CD4-positive, alpha-beta T cell (primary cell): ENCODE measurements at regions not wholly inside any gene's neighbourhood (a gene's known extent, or its start where the extent isn't known, plus 50 kb on each side); places are given as distances from the start of the nearest gene placed in this dataset. TPM values are rescaled to one million over a fixed set of nuclear protein-coding genes. Genes with fewer than 3 reads are reported as not detected.
A peak's percentile ranks its signal among the peaks of the same experiment; 100 is the strongest.
"Not testable (repeated sequence)": the region's sequence is repeated elsewhere in the genome, so short reads cannot be mapped to it uniquely, and the experiment has no call there.

ENCODE experiments used
- ATAC-seq: fragments of 200-7000 bp; cut with Tn5 transposase; one replicate; pipeline ENCODE4 v1.10.0; 2022; ENCODE audit warnings: mild to moderate bottlenecking; ENCODE audit not compliant: poor library complexity
- CTCF ChIA-PET: fragments of 350-600 bp; sonication (Branson Sonifier 250); formaldehyde crosslinking; loops from one replicate; lab custom pipeline; 2021; ENCODE audit warnings: antibody characterized with exemption, inconsistent platforms; lab: Charles Lee
- POLR2A ChIA-PET: fragments of 350-600 bp; sonication (Branson Sonifier 250); formaldehyde crosslinking; loops from one replicate; lab custom pipeline; 2021; ENCODE audit warnings: antibody characterized with exemption, inconsistent platforms; lab: Charles Lee
- DNase-seq, 14 experiments: peaks; one replicate each; pipeline ENCODE4 v3.0.0-alpha.2; 2013 to 2020; ENCODE audit warnings: mixed read lengths in 2 of 14
- H3K27ac ChIP-seq, 2 donors: one replicate each; pipeline versions ENCODE4 v1.5.1 to v1.7.0; 2013; ENCODE audit warnings: low read length in 2 of 2, low read depth in 1 of 2, mild to moderate bottlenecking in 1 of 2
- H3K27me3 ChIP-seq, 2 experiments: 1 replicate in 1 of 2; 2 replicates in 1 of 2; pipeline versions ENCODE4 v1.6.1 to v1.7.0; 2013; ENCODE audit warnings: low read length in 2 of 2, control low read depth in 1 of 2, mild to moderate bottlenecking in 1 of 2, moderate library complexity in 1 of 2; ENCODE audit not compliant: insufficient read depth in 2 of 2, control insufficient read depth in 1 of 2
- H3K36me3 ChIP-seq: one replicate; pipeline ENCODE4 v1.6.1; 2013; ENCODE audit warnings: low read length, control low read depth; ENCODE audit not compliant: insufficient read depth
- H3K4me1 ChIP-seq: one replicate; pipeline ENCODE4 v1.6.1; 2013; ENCODE audit warnings: low read length, control low read depth; ENCODE audit not compliant: insufficient read depth
- H3K4me3 ChIP-seq: one replicate; pipeline ENCODE4 v1.5.1; 2013; ENCODE audit warnings: mild to moderate bottlenecking, low read length, moderate library complexity
- H3K9me3 ChIP-seq, 2 experiments: 1 replicate in 1 of 2; 2 replicates in 1 of 2; pipeline versions ENCODE4 v1.6.1 to v1.7.0; 2013; ENCODE audit warnings: low read length in 2 of 2, mild to moderate bottlenecking in 2 of 2, control low read depth in 1 of 2, moderate library complexity in 1 of 2; ENCODE audit not compliant: control insufficient read depth in 1 of 2, insufficient read depth in 1 of 2
- H3K27ac Mint-ChIP-seq: one replicate; pipeline ENCODE4 v1.8.0; 2020; ENCODE audit warnings: mixed read lengths
- H3K27me3 Mint-ChIP-seq: one replicate; pipeline ENCODE4 v1.8.0; 2021; ENCODE audit warnings: mixed read lengths
- H3K36me3 Mint-ChIP-seq: one replicate; pipeline ENCODE4 v1.8.0; 2021; ENCODE audit warnings: low read depth, mixed read lengths
- H3K4me1 Mint-ChIP-seq: one replicate; pipeline ENCODE4 v1.8.0; 2021; ENCODE audit warnings: low read depth, mixed read lengths
- H3K4me3 Mint-ChIP-seq: one replicate; pipeline ENCODE4 v1.8.0; 2020; ENCODE audit warnings: mild to moderate bottlenecking, mixed read lengths
- H3K9me3 Mint-ChIP-seq: one replicate; pipeline ENCODE4 v1.8.0; 2020; ENCODE audit warnings: mixed read lengths
- intact Hi-C, 2 experiments: fragments of 100-400 bp; cut with DNase I in 1 of 2; cut with micrococcal nuclease in 1 of 2; formaldehyde crosslinking; loops; one replicate each; pipeline versions ENCODE4 v1.15.1 to v1.9.0; 2023 to 2025; cut with DNase I, micrococcal nuclease
- microRNA-seq: library from miRNA; unstranded; fragments of <30 nt; microRNA quantifications from one replicate; pipeline ENCODE4 v1.2.0, GENCODE V29; 2021; ENCODE audit warnings: borderline microRNAs expressed, borderline replicate concordance

DNA sequence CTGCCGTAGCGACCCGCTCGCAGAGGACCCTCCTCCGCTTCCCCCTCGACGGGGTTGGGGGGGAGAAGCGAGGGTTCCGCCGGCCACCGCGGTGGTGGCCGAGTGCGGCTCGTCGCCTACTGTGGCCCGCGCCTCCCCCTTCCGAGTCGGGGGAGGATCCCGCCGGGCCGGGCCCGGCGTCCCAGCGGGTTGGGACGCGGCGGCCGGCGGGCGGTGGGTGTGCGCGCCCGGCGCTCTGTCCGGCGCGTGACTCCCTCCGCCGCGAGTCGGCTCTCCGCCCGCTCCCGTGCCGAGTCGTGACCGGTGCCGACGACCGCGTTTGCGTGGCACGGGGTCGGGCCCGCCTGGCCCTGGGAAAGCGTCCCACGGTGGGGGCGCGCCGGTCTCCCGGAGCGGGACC lies 2269.7 kb upstream of the TPTE start:
- H3K27me3 Mint-ChIP-seq, H3K4me1 ChIP-seq: not testable (repeated sequence)

DNA sequence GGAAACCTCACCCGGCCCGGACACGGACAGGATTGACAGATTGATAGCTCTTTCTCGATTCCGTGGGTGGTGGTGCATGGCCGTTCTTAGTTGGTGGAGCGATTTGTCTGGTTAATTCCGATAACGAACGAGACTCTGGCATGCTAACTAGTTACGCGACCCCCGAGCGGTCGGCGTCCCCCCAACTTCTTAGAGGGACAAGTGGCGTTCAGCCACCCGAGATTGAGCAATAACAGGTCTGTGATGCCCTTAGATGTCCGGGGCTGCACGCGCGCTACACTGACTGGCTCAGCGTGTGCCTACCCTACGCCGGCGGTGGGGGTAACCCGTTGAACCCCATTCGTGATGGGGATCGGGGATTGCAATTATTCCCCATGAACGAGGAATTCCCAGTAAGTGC lies 2266.3 kb upstream of the TPTE start:
- CTCF ChIA-PET, result not testable (repeated sequence)

More for the DNA sequence above, 2269.7 kb upstream of the TPTE start:
- H3K4me3 ChIP-seq, H3K27me3 ChIP-seq, H3K27ac Mint-ChIP-seq, H3K9me3 Mint-ChIP-seq, H3K27ac ChIP-seq, H3K9me3 ChIP-seq, H3K4me3 Mint-ChIP-seq, H3K36me3 ChIP-seq, DNase-seq, POLR2A ChIA-PET, ATAC-seq, intact Hi-C loops, H3K36me3 Mint-ChIP-seq, CTCF ChIA-PET, H3K4me1 Mint-ChIP-seq: not testable (repeated sequence)

DNA sequence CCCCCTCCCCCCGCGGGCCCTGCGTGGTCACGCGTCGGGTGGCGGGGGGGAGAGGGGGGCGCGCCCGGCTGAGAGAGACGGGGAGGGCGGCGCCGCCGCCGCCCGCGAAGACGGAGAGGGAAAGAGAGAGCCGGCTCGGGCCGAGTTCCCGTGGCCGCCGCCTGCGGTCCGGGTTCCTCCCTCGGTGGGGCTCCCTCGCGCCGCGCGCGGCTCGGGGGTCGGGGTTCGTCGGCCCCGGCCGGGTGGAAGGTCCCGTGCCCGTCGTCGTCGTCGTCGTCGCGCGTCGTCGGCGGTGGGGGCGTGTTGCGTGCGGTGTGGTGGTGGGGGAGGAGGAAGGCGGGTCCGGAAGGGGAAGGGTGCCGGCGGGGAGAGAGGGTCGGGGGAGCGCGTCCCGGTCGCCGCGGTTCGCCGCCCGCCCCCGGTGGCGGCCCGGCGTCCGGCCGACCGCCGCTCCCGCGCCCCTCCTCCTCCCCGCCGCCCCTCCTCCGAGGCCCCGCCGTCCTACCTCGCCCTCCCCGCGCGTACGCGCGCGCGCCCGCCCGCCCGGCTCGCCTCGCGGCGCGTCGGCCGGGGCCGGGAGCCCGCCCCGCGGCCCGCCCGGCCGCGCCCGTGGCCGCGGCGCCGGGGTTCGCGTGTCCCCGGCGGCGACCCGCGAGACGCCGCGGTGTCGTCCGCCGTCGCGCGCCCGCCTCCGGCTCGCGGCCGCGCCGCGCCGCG lies 2264.1 kb upstream of the TPTE start:
- H3K27me3 ChIP-seq, H3K36me3 ChIP-seq, H3K27me3 Mint-ChIP-seq, POLR2A ChIA-PET, CTCF ChIA-PET, H3K27ac Mint-ChIP-seq, H3K9me3 Mint-ChIP-seq, H3K36me3 Mint-ChIP-seq, H3K4me3 Mint-ChIP-seq, H3K4me1 ChIP-seq, H3K4me3 ChIP-seq, H3K4me1 Mint-ChIP-seq, H3K9me3 ChIP-seq, ATAC-seq, H3K27ac ChIP-seq, intact Hi-C loops: not testable (repeated sequence)
- peak in 8 of 14 experiments; percentile 0 to 66 (median 4) for DNase-seq

More for the DNA sequence above, 2266.3 kb upstream of the TPTE start:
- H3K36me3 ChIP-seq, H3K9me3 Mint-ChIP-seq, intact Hi-C loops, H3K4me3 ChIP-seq, H3K27ac Mint-ChIP-seq, H3K27me3 ChIP-seq, H3K9me3 ChIP-seq, H3K4me1 Mint-ChIP-seq, H3K4me1 ChIP-seq, H3K4me3 Mint-ChIP-seq, ATAC-seq, H3K27me3 Mint-ChIP-seq, POLR2A ChIA-PET, H3K27ac ChIP-seq, H3K36me3 Mint-ChIP-seq: not testable (repeated sequence)
- peak in 6 of 14 experiments; percentile 0 to 36 (median 8) for DNase-seq

DNA sequence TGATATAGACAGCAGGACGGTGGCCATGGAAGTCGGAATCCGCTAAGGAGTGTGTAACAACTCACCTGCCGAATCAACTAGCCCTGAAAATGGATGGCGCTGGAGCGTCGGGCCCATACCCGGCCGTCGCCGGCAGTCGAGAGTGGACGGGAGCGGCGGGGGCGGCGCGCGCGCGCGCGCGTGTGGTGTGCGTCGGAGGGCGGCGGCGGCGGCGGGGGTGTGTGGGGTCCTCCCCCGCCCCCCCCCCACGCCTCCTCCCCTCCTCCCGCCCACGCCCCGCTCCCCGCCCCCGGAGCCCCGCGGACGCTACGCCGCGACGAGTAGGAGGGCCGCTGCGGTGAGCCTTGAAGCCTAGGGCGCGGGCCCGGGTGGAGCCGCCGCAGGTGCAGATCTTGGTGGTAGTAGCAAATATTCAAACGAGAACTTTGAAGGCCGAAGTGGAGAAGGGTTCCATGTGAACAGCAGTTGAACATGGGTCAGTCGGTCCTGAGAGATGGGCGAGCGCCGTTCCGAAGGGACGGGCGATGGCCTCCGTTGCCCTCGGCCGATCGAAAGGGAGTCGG lies 2261.2 kb upstream of the TPTE start:
- H3K36me3 ChIP-seq, DNase-seq, H3K9me3 ChIP-seq, H3K27me3 ChIP-seq, H3K27me3 Mint-ChIP-seq, intact Hi-C loops, H3K4me1 Mint-ChIP-seq, H3K4me3 ChIP-seq, H3K27ac Mint-ChIP-seq, H3K36me3 Mint-ChIP-seq, CTCF ChIA-PET, ATAC-seq, POLR2A ChIA-PET, H3K4me3 Mint-ChIP-seq, H3K27ac ChIP-seq, H3K9me3 Mint-ChIP-seq, H3K4me1 ChIP-seq: not testable (repeated sequence)

Small RNA genes in the stretch of these regions (microRNA-seq; reads per million reads assigned to microRNA genes)
- gene MIR3648-1, result not detected
- gene MIR3687-1, result not detected
- not detected for gene MIR6724-1
- not detected for gene MIR6724-2
